SK-MEL-5 (cell line): ENCODE measurements at regions not wholly inside any gene's neighbourhood (a gene's known extent, or its start where the extent isn't known, plus 50 kb on each side); places are given as distances from the start of the nearest gene placed in this dataset.
"Not testable (repeated sequence)": the region's sequence is repeated elsewhere in the genome, so short reads cannot be mapped to it uniquely, and the experiment has no call there.

Experiments
- DNase-seq: peaks from one replicate; pipeline ENCODE4 v3.0.0-alpha.2; 2016; ENCODE audit warnings: low read depth, low spot score
- in situ Hi-C: cut with HindIII; loops from 2 replicates; pipeline ENCODE4 v1.10.0; 2016; ENCODE audit warnings: low sequenced_read_pairs, high pct_unique_total_duplicates, low pct_unique_long_range_greater_than_20kb

- no peak for DNase-seq
- in situ Hi-C loops = no loop called here
These were observed 63.2 kb downstream of the NENF start for GRCh38 chr1:212495766-212496494.

GRCh38 chr1:212496682-212497081 is 64.0 kb downstream of the NENF start:
- in situ Hi-C loops = no loop called here
- no peak for DNase-seq

GRCh38 chr1:212497553-212497952 is 64.8 kb downstream of the NENF start:
- no peak for DNase-seq
- in situ Hi-C loops = no loop called here

GRCh38 chr1:212498283-212499040 is 65.7 kb downstream of the NENF start:
- in situ Hi-C loops = no loop called here
- no peak for DNase-seq

- DNase-seq = no peak
- in situ Hi-C loops = no loop called here
These were observed 67.6 kb downstream of the NENF start for GRCh38 chr1:212500351-212500750.

GRCh38 chr1:212500983-212501382 is 68.3 kb downstream of the NENF start:
- DNase-seq = no peak
- in situ Hi-C loops = no loop called here

GRCh38 chr1:212503714-212504113 is 71.0 kb downstream of the NENF start:
- in situ Hi-C loops = no loop called here
- no peak for DNase-seq

- in situ Hi-C loops = no loop called here
- DNase-seq = no peak
These were observed 71.6 kb downstream of the NENF start for GRCh38 chr1:212504171-212504803.

GRCh38 chr1:212506666-212507065 is 73.9 kb downstream of the NENF start:
- DNase-seq = no peak
- in situ Hi-C loops = no loop called here

GRCh38 chr1:212507369-212507768 is 74.6 kb downstream of the NENF start:
- peak; percentile 79 for DNase-seq
- in situ Hi-C loops = no loop called here

- in situ Hi-C loops = no loop called here
- DNase-seq = no peak
These were observed 80.3 kb downstream of the NENF start for GRCh38 chr1:212512816-212513559.

- no peak for DNase-seq
- in situ Hi-C loops = no loop called here
These were observed 80.9 kb downstream of the NENF start for GRCh38 chr1:212513586-212513985.

GRCh38 chr1:212514056-212514614 is 81.4 kb downstream of the NENF start:
- in situ Hi-C loops = no loop called here
- DNase-seq = no peak

- no peak for DNase-seq
- in situ Hi-C loops = no loop called here
These were observed 82.1 kb downstream of the NENF start for GRCh38 chr1:212514782-212515181.

GRCh38 chr1:212515329-212515760 is 82.6 kb downstream of the NENF start:
- DNase-seq = no peak
- in situ Hi-C loops = no loop called here

GRCh38 chr1:212516012-212516411 is 83.3 kb downstream of the NENF start:
- in situ Hi-C loops, DNase-seq: not testable (repeated sequence)

- in situ Hi-C loops = no loop called here
- DNase-seq = peak; percentile 55
These were observed 85.7 kb downstream of the NENF start for GRCh38 chr1:212518188-212519054.
